ENCODE measurements at regions not wholly inside any gene's neighbourhood (a gene's known extent, or its start where the extent isn't known, plus 50 kb on each side); places are given as distances from the start of the nearest gene placed in this dataset.

DNA sequence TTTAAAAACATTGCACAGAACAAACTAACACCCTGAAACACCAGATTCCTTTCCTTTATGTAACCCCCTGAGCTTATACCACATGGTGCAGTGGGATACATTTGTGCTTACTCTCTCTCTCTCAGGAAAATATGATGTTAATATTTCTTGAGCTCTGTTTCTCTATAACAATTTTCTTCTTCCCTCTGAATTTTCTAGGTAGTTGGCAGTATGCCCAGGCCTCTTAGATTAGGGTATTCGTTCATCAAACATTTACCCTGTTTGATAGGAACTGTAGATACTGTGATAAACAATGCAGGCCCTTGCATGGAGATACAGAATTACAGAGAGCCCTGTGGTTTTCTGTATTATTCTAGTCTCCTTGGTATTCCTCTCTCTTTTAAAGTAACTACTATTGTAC lies 567.8 kb downstream of the IPMK start:
- TF ChIP-seq, protein P1, sequence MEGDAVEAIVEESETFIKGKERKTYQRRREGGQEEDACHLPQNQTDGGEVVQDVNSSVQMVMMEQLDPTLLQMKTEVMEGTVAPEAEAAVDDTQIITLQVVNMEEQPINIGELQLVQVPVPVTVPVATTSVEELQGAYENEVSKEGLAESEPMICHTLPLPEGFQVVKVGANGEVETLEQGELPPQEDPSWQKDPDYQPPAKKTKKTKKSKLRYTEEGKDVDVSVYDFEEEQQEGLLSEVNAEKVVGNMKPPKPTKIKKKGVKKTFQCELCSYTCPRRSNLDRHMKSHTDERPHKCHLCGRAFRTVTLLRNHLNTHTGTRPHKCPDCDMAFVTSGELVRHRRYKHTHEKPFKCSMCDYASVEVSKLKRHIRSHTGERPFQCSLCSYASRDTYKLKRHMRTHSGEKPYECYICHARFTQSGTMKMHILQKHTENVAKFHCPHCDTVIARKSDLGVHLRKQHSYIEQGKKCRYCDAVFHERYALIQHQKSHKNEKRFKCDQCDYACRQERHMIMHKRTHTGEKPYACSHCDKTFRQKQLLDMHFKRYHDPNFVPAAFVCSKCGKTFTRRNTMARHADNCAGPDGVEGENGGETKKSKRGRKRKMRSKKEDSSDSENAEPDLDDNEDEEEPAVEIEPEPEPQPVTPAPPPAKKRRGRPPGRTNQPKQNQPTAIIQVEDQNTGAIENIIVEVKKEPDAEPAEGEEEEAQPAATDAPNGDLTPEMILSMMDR (conservative IDR thresholded peaks at IDR 0.05; ENCODE audit: low read depth in 2 of 2), result no peak
- TF ChIP-seq, protein P2, sequence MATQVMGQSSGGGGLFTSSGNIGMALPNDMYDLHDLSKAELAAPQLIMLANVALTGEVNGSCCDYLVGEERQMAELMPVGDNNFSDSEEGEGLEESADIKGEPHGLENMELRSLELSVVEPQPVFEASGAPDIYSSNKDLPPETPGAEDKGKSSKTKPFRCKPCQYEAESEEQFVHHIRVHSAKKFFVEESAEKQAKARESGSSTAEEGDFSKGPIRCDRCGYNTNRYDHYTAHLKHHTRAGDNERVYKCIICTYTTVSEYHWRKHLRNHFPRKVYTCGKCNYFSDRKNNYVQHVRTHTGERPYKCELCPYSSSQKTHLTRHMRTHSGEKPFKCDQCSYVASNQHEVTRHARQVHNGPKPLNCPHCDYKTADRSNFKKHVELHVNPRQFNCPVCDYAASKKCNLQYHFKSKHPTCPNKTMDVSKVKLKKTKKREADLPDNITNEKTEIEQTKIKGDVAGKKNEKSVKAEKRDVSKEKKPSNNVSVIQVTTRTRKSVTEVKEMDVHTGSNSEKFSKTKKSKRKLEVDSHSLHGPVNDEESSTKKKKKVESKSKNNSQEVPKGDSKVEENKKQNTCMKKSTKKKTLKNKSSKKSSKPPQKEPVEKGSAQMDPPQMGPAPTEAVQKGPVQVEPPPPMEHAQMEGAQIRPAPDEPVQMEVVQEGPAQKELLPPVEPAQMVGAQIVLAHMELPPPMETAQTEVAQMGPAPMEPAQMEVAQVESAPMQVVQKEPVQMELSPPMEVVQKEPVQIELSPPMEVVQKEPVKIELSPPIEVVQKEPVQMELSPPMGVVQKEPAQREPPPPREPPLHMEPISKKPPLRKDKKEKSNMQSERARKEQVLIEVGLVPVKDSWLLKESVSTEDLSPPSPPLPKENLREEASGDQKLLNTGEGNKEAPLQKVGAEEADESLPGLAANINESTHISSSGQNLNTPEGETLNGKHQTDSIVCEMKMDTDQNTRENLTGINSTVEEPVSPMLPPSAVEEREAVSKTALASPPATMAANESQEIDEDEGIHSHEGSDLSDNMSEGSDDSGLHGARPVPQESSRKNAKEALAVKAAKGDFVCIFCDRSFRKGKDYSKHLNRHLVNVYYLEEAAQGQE (IDR thresholded peaks at IDR 0.05; ENCODE audit: unreplicated experiment), result no peak
- TF ChIP-seq EZH2 (IDR thresholded peaks at IDR 0.05; ENCODE audit: low read depth, unreplicated experiment) (no peak), ZNF114 (CRISPR knock-in tag; IDR thresholded peaks at IDR 0.05) (no peak), EZH2phosphoT487 (IDR thresholded peaks at IDR 0.05; ENCODE audit: unreplicated experiment) (no peak), JUNB (IDR thresholded peaks at IDR 0.05; ENCODE audit: unreplicated experiment) (no peak), POLR2AphosphoS5 (IDR thresholded peaks at IDR 0.05; ENCODE audit: low read depth) (no peak), NANOG (IDR thresholded peaks at IDR 0.05; ENCODE audit: borderline replicate concordance) (no peak), CREB1 (CRISPR knock-in tag; IDR thresholded peaks at IDR 0.05; ENCODE audit: low read depth) (no peak)
- TF ChIP-seq, protein P3, sequence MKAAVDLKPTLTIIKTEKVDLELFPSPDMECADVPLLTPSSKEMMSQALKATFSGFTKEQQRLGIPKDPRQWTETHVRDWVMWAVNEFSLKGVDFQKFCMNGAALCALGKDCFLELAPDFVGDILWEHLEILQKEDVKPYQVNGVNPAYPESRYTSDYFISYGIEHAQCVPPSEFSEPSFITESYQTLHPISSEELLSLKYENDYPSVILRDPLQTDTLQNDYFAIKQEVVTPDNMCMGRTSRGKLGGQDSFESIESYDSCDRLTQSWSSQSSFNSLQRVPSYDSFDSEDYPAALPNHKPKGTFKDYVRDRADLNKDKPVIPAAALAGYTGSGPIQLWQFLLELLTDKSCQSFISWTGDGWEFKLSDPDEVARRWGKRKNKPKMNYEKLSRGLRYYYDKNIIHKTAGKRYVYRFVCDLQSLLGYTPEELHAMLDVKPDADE (IDR thresholded peaks at IDR 0.05), result no peak
